ENCODE measurements at regions not wholly inside any gene's neighbourhood (a gene's known extent, or its start where the extent isn't known, plus 50 kb on each side); places are given as distances from the start of the nearest gene placed in this dataset.

GRCh38 chr9:18188971-18189370, 285.0 kb upstream of the ADAMTSL1 start:
- intact Hi-C loops (cut with DNase I, micrococcal nuclease): no loop called here
- no peaks in the 10 kb centered on the region for H3K4me1 Mint-ChIP-seq
- no peaks in the 10 kb centered on the region for H3K9me3 Mint-ChIP-seq (ENCODE audit: low read depth)
- H3K36me3 Mint-ChIP-seq (ENCODE audit: low read depth): no peaks in the 10 kb centered on the region
- H3K4me3 Mint-ChIP-seq: no peak overlapping the region
- ChIA-PET POLR2A (no interaction called here), CTCF (interaction anchor here (0.5 kb wide), 1 partner anchor 713 kb away, joined by 3 read pairs; no protein-coding TSS in a partner anchor)
- no peak overlapping the region for H3K27ac Mint-ChIP-seq
- DNase-seq (no peak), ATAC-seq (no peak)
- no peaks in the 10 kb centered on the region for H3K27me3 Mint-ChIP-seq

- H3K27ac Mint-ChIP-seq: no peak overlapping the region
- DNase-seq: no peak
- H3K4me3 Mint-ChIP-seq: no peak overlapping the region
- no peak for ATAC-seq
- intact Hi-C loops (cut with DNase I, micrococcal nuclease): no loop called here
- H3K36me3 Mint-ChIP-seq (ENCODE audit: low read depth): no peaks in the 10 kb centered on the region
- no peaks in the 10 kb centered on the region for H3K4me1 Mint-ChIP-seq
- ChIA-PET CTCF (interaction anchor here (0.5 to 1.3 kb wide), 3 partner anchors 12 to 1319 kb away, joined by 3 to 4 read pairs (median 3); no protein-coding TSS in a partner anchor), POLR2A (no interaction called here)
- H3K27me3 Mint-ChIP-seq: no peaks in the 10 kb centered on the region
- no peaks in the 10 kb centered on the region for H3K9me3 Mint-ChIP-seq (ENCODE audit: low read depth)
These were observed 283.9 kb upstream of the ADAMTSL1 start for GRCh38 chr9:18189871-18190670.

GRCh38 chr9:18190671-18191374, 283.1 kb upstream of the ADAMTSL1 start:
- no peaks in the 10 kb centered on the region for H3K4me1 Mint-ChIP-seq
- H3K27me3 Mint-ChIP-seq: no peaks in the 10 kb centered on the region
- H3K36me3 Mint-ChIP-seq (ENCODE audit: low read depth): no peaks in the 10 kb centered on the region
- H3K4me3 Mint-ChIP-seq: no peak overlapping the region
- intact Hi-C loops (cut with DNase I, micrococcal nuclease): no loop called here
- H3K27ac Mint-ChIP-seq: no peak overlapping the region
- ATAC-seq (no peak), DNase-seq (no peak)
- ChIA-PET POLR2A (no interaction called here), CTCF (interaction anchor here (0.6 to 1.3 kb wide), 3 partner anchors 11 to 243 kb away, joined by 3 read pairs; no protein-coding TSS in a partner anchor)
- H3K9me3 Mint-ChIP-seq (ENCODE audit: low read depth): no peaks in the 10 kb centered on the region

- no peak for DNase-seq
- no peak for ATAC-seq
- H3K27me3 Mint-ChIP-seq: peaks cover 3% of the 10 kb centered on the region
- ChIA-PET POLR2A (no interaction called here), CTCF (no interaction called here)
- H3K27ac Mint-ChIP-seq: no peak overlapping the region
- no peaks in the 10 kb centered on the region for H3K9me3 Mint-ChIP-seq (ENCODE audit: low read depth)
- no peaks in the 10 kb centered on the region for H3K36me3 Mint-ChIP-seq (ENCODE audit: low read depth)
- intact Hi-C loops (cut with DNase I, micrococcal nuclease): no loop called here
- H3K4me3 Mint-ChIP-seq: no peak overlapping the region
- H3K4me1 Mint-ChIP-seq: no peaks in the 10 kb centered on the region
These were observed 279.6 kb upstream of the ADAMTSL1 start for GRCh38 chr9:18194316-18194715.

- no peaks in the 10 kb centered on the region for H3K4me1 Mint-ChIP-seq
- no peak overlapping the region for H3K4me3 Mint-ChIP-seq
- H3K9me3 Mint-ChIP-seq (ENCODE audit: low read depth): no peaks in the 10 kb centered on the region
- DNase-seq (no peak), ATAC-seq (no peak)
- H3K27me3 Mint-ChIP-seq: peaks cover 3% of the 10 kb centered on the region
- ChIA-PET POLR2A (no interaction called here), CTCF (no interaction called here)
- H3K27ac Mint-ChIP-seq: no peak overlapping the region
- intact Hi-C loops (cut with DNase I, micrococcal nuclease): no loop called here
- H3K36me3 Mint-ChIP-seq (ENCODE audit: low read depth): no peaks in the 10 kb centered on the region
These were observed 278.7 kb upstream of the ADAMTSL1 start for GRCh38 chr9:18195223-18195622.

- H3K27me3 Mint-ChIP-seq: peaks cover 2% of the 10 kb centered on the region
- no peak overlapping the region for H3K27ac Mint-ChIP-seq
- intact Hi-C loops (cut with DNase I, micrococcal nuclease): no loop called here
- ATAC-seq: no peak
- ChIA-PET CTCF (interaction anchor here (1.0 to 1.2 kb wide), 2 partner anchors 13 to 392 kb away, joined by 3 read pairs; no protein-coding TSS in a partner anchor), POLR2A (no interaction called here)
- H3K9me3 Mint-ChIP-seq (ENCODE audit: low read depth): no peaks in the 10 kb centered on the region
- DNase-seq: no peak
- H3K36me3 Mint-ChIP-seq (ENCODE audit: low read depth): no peaks in the 10 kb centered on the region
- H3K4me3 Mint-ChIP-seq: no peak overlapping the region
- H3K4me1 Mint-ChIP-seq: no peaks in the 10 kb centered on the region
These were observed 271.0 kb upstream of the ADAMTSL1 start for GRCh38 chr9:18202924-18203323.

- ChIA-PET CTCF (interaction anchor here (2.0 kb wide), 1 partner anchor 396 kb away, joined by 8 read pairs; no protein-coding TSS in a partner anchor), POLR2A (no interaction called here)
- Mint-ChIP-seq H3K9me3 (ENCODE audit: low read depth) (no peaks in the 10 kb centered on the region), H3K4me3 (no peak overlapping the region), H3K27ac (no peak overlapping the region), H3K36me3 (ENCODE audit: low read depth) (no peaks in the 10 kb centered on the region), H3K4me1 (no peaks in the 10 kb centered on the region), H3K27me3 (peaks cover 3% of the 10 kb centered on the region)
- intact Hi-C loops (cut with DNase I, micrococcal nuclease): no loop called here
- DNase-seq (no peak), ATAC-seq (no peak)
These were observed 266.2 kb upstream of the ADAMTSL1 start for GRCh38 chr9:18207735-18208134.

GRCh38 chr9:18208166-18209059, 265.5 kb upstream of the ADAMTSL1 start:
- ATAC-seq (no peak), DNase-seq (peak; percentile 8)
- H3K36me3 Mint-ChIP-seq (ENCODE audit: low read depth): no peaks in the 10 kb centered on the region
- ChIA-PET CTCF (interaction anchor here (2.0 kb wide), 1 partner anchor 397 kb away, joined by 8 read pairs; no protein-coding TSS in a partner anchor), POLR2A (no interaction called here)
- no peaks in the 10 kb centered on the region for H3K9me3 Mint-ChIP-seq (ENCODE audit: low read depth)
- no peaks in the 10 kb centered on the region for H3K4me1 Mint-ChIP-seq
- no peak overlapping the region for H3K4me3 Mint-ChIP-seq
- H3K27ac Mint-ChIP-seq: no peak overlapping the region
- peaks cover 6% of the 10 kb centered on the region for H3K27me3 Mint-ChIP-seq
- intact Hi-C loops (cut with DNase I, micrococcal nuclease): no loop called here

- no peaks in the 10 kb centered on the region for H3K4me1 Mint-ChIP-seq
- H3K27me3 Mint-ChIP-seq: peaks cover 3% of the 10 kb centered on the region
- ATAC-seq: no peak
- no peak overlapping the region for H3K4me3 Mint-ChIP-seq
- CTCF ChIA-PET: interaction anchor here (0.8 kb wide), 2 partner anchors 14 to 18 kb away, joined by 4 to 5 read pairs; no protein-coding TSS in a partner anchor
- H3K27ac Mint-ChIP-seq: no peak overlapping the region
- no peaks in the 10 kb centered on the region for H3K9me3 Mint-ChIP-seq (ENCODE audit: low read depth)
- intact Hi-C loops (cut with DNase I, micrococcal nuclease): no loop called here
- H3K36me3 Mint-ChIP-seq (ENCODE audit: low read depth): no peaks in the 10 kb centered on the region
- POLR2A ChIA-PET: no interaction called here
- DNase-seq: no peak
These were observed 258.3 kb upstream of the ADAMTSL1 start for GRCh38 chr9:18215626-18216025.

GRCh38 chr9:18216376-18216775, 257.6 kb upstream of the ADAMTSL1 start:
- Mint-ChIP-seq H3K27me3 (peaks cover 3% of the 10 kb centered on the region), H3K4me1 (no peaks in the 10 kb centered on the region), H3K9me3 (ENCODE audit: low read depth) (no peaks in the 10 kb centered on the region), H3K4me3 (no peak overlapping the region), H3K36me3 (ENCODE audit: low read depth) (no peaks in the 10 kb centered on the region), H3K27ac (no peak overlapping the region)
- DNase-seq (no peak), ATAC-seq (no peak)
- intact Hi-C loops (cut with DNase I, micrococcal nuclease): no loop called here
- ChIA-PET CTCF (interaction anchor here (0.8 kb wide), 1 partner anchor 18 kb away, joined by 5 read pairs; no protein-coding TSS in a partner anchor), POLR2A (no interaction called here)

GRCh38 chr9:18228101-18228500, 245.9 kb upstream of the ADAMTSL1 start:
- no peaks in the 10 kb centered on the region for H3K9me3 Mint-ChIP-seq (ENCODE audit: low read depth)
- ATAC-seq (no peak), DNase-seq (no peak)
- H3K27ac Mint-ChIP-seq: no peak overlapping the region
- peaks cover 19% of the 10 kb centered on the region for H3K27me3 Mint-ChIP-seq
- intact Hi-C loops (cut with DNase I, micrococcal nuclease): no loop called here
- H3K4me3 Mint-ChIP-seq: no peak overlapping the region
- H3K36me3 Mint-ChIP-seq (ENCODE audit: low read depth): no peaks in the 10 kb centered on the region
- POLR2A ChIA-PET: no interaction called here
- H3K4me1 Mint-ChIP-seq: no peaks in the 10 kb centered on the region
- CTCF ChIA-PET: interaction anchor here (1.1 to 1.3 kb wide), 2 partner anchors 10 to 14 kb away, joined by 4 read pairs; no protein-coding TSS in a partner anchor
